Transverse colon (tissue), 4 donors: ENCODE measurements at regions not wholly inside any gene's neighbourhood (a gene's known extent, or its start where the extent isn't known, plus 50 kb on each side); places are given as distances from the start of the nearest gene placed in this dataset.
"Not testable (repeated sequence)": the region's sequence is repeated elsewhere in the genome, so short reads cannot be mapped to it uniquely, and the experiment has no call there.

Experiments used
- DNase-seq: peaks from one replicate; pipeline ENCODE4 v3.0.0-alpha.2; 2019
- H3K27ac ChIP-seq, 4 donors: fragments of 200-600 bp; sonication (generic); 2 replicates each; pipeline ENCODE4 v1.5.1; 2016 to 2018; ENCODE audit warnings: inconsistent platforms in 4 of 4
- H3K27me3 ChIP-seq: fragments of 200-600 bp; sonication (generic); 2 replicates; pipeline ENCODE4 v1.5.1; 2017; ENCODE audit warnings: inconsistent platforms
- H3K36me3 ChIP-seq, 4 donors: fragments of 200-600 bp; sonication (generic); 2 replicates each; pipeline ENCODE4 v1.5.1; 2017 to 2019; ENCODE audit warnings: inconsistent platforms in 4 of 4
- H3K4me1 ChIP-seq, 4 donors: fragments of 200-600 bp; sonication (generic); 2 replicates each; pipeline ENCODE4 v1.5.1; 2017 to 2020; ENCODE audit warnings: inconsistent platforms in 4 of 4
- H3K4me3 ChIP-seq, 4 donors: fragments of 200-600 bp; sonication (generic); 1 replicate in 1 of 4; 2 replicates in 3 of 4; pipeline versions ENCODE4 v1.5.1 to v1.6.1; 2017 to 2019; ENCODE audit warnings: inconsistent platforms in 4 of 4
- H3K9me3 ChIP-seq, 2 donors: fragments of 200-600 bp; sonication (generic); 2 replicates each; pipeline ENCODE4 v1.5.1; 2017 to 2019; ENCODE audit warnings: inconsistent platforms in 2 of 2
- CTCF ChIP-seq, 5 experiments: fragments of 200-600 bp in 3 of 5; fragments of 450-650 bp in 2 of 5; sonication (generic) in 3 of 5; IDR thresholded peaks; 1 replicate in 2 of 5; 2 replicates in 3 of 5; pipeline ENCODE4 v1.5.1; 2016 to 2017; ENCODE audit warnings: antibody characterized with exemption in 5 of 5, inconsistent platforms in 3 of 5, mild to moderate bottlenecking in 2 of 5, moderate library complexity in 1 of 5
- EP300 ChIP-seq: sonication (generic); formaldehyde crosslinking; IDR thresholded peaks from one replicate; pipeline ENCODE4 v1.6.1; 2017; ENCODE audit warnings: antibody characterized with exemption, low read depth
- POLR2A ChIP-seq: fragments of 450-650 bp; IDR thresholded peaks from one replicate; pipeline ENCODE4 v1.6.1; 2016; ENCODE audit warnings: antibody characterized with exemption, mild to moderate bottlenecking, moderate library complexity
- POLR2AphosphoS5 ChIP-seq, 3 donors: sonication (generic); formaldehyde crosslinking; IDR thresholded peaks; one replicate each; pipeline ENCODE4 v1.6.1; 2016; ENCODE audit warnings: antibody characterized with exemption in 3 of 3
- WGBS, 2 donors: methylation state at CpG; one replicate each; pipeline ENCODE4 v1.1.5; 2018; ENCODE audit warnings: low coverage in 1 of 2; 5-methylcytosine and 5-hydroxymethylcytosine counted together
- in situ Hi-C, 4 donors: fragments of 200-750 bp; cut with MboI; loops; one replicate each; pipeline versions ENCODE4 v1.15.0 to v1.15.1; 2017; ENCODE audit warnings: low sequenced_read_pairs in 3 of 4, low pct_ligation_motif_present in 1 of 4, low pct_unique_long_range_greater_than_20kb in 1 of 4
- intact Hi-C: fragments of 100-400 bp; cut with DNase I; formaldehyde crosslinking; loops from one replicate; pipeline ENCODE4 v1.15.1; 2023; ENCODE audit warnings: low total_unique reads

- no peaks in the 10 kb centered on the region for H3K27me3 ChIP-seq
- intact Hi-C loops (no loop called here), in situ Hi-C loops (no loop called here)
- H3K9me3 ChIP-seq, result no peaks in the 10 kb centered on the region
- TF ChIP-seq CTCF (IDR thresholded peaks at IDR 0.05), result no peak
- TF ChIP-seq EP300, result no peak
- no peak for TF ChIP-seq POLR2AphosphoS5 (IDR thresholded peaks at IDR 0.05)
- TF ChIP-seq POLR2A, result no peak
- no peak overlapping the region for H3K4me3 ChIP-seq
- 85 to 96% methylated on average over 3 of the region's 3 CpGs for WGBS, 2 donors
- no peak overlapping the region for H3K27ac ChIP-seq
- H3K36me3 ChIP-seq, result no peaks in the 10 kb centered on the region
- DNase-seq, result no peak
- no peaks in the 10 kb centered on the region for H3K4me1 ChIP-seq
Measured at GRCh38 chr9:87781331-87781730, 55.4 kb downstream of the CTSL start.

- DNase-seq, result no peak
- Histone ChIP-seq H3K36me3 (no peaks in the 10 kb centered on the region), H3K27me3 (no peaks in the 10 kb centered on the region), H3K4me1 (no peaks in the 10 kb centered on the region), H3K4me3 (no peak overlapping the region), H3K27ac (no peak overlapping the region), H3K9me3 (no peaks in the 10 kb centered on the region)
- 89 to 94% methylated on average over 2 to 4 of the region's 4 CpGs for WGBS, 2 donors
- intact Hi-C loops, result no loop called here
- TF ChIP-seq CTCF (IDR thresholded peaks at IDR 0.05), result no peak
- no peak for TF ChIP-seq POLR2A
- TF ChIP-seq EP300, result no peak
- TF ChIP-seq POLR2AphosphoS5 (IDR thresholded peaks at IDR 0.05), result no peak
- in situ Hi-C loops, result no loop called here
Measured at GRCh38 chr9:87783180-87783579, 57.3 kb downstream of the CTSL start.

- H3K27me3 ChIP-seq, H3K4me1 ChIP-seq, H3K36me3 ChIP-seq, DNase-seq, in situ Hi-C loops, H3K27ac ChIP-seq, H3K4me3 ChIP-seq, H3K9me3 ChIP-seq: not testable (repeated sequence)
- WGBS, 2 donors, result 79% methylated on average over 8 of the region's 8 CpGs; no CpG with 5 or more reads in 1 of the 2 donors
- intact Hi-C loops, result loop anchor here (2.0 kb wide), 1 partner anchor 67 kb away; no protein-coding TSS in a partner anchor
Measured at GRCh38 chr9:87785315-87785970, 59.5 kb downstream of the CTSL start.

GRCh38 chr9:87786423-87786822, 60.5 kb downstream of the CTSL start:
- in situ Hi-C loops, result no loop called here
- no peak overlapping the region for H3K4me3 ChIP-seq
- no peak overlapping the region for H3K27ac ChIP-seq
- DNase-seq, result no peak
- WGBS, 2 donors, result 74 to 100% methylated on average over 1 to 2 of the region's 2 CpGs
- H3K27me3 ChIP-seq, result no peaks in the 10 kb centered on the region
- H3K4me1 ChIP-seq, result no peaks in the 10 kb centered on the region
- TF ChIP-seq POLR2AphosphoS5 (IDR thresholded peaks at IDR 0.05), result no peak
- no peak for TF ChIP-seq EP300
- TF ChIP-seq POLR2A, result no peak
- TF ChIP-seq CTCF (IDR thresholded peaks at IDR 0.05), result no peak
- no peaks in the 10 kb centered on the region for H3K9me3 ChIP-seq
- H3K36me3 ChIP-seq, result no peaks in the 10 kb centered on the region
- intact Hi-C loops, result no loop called here

- WGBS, 2 donors, result 64 to 75% methylated on average over 2 of the region's 2 CpGs
- H3K9me3 ChIP-seq, result no peaks in the 10 kb centered on the region
- no peaks in the 10 kb centered on the region for H3K36me3 ChIP-seq
- in situ Hi-C loops (no loop called here), intact Hi-C loops (no loop called here)
- TF ChIP-seq POLR2A (no peak), CTCF (IDR thresholded peaks at IDR 0.05) (no peak), EP300 (no peak), POLR2AphosphoS5 (IDR thresholded peaks at IDR 0.05) (no peak)
- no peak overlapping the region for H3K27ac ChIP-seq
- H3K27me3 ChIP-seq, result no peaks in the 10 kb centered on the region
- H3K4me1 ChIP-seq, result no peaks in the 10 kb centered on the region
- DNase-seq, result no peak
- no peak overlapping the region for H3K4me3 ChIP-seq
Measured at GRCh38 chr9:87786876-87787275, 61.0 kb downstream of the CTSL start.
